ENCODE measurements at regions not wholly inside any gene's neighbourhood (a gene's known extent, or its start where the extent isn't known, plus 50 kb on each side); places are given as distances from the start of the nearest gene placed in this dataset.

DNA sequence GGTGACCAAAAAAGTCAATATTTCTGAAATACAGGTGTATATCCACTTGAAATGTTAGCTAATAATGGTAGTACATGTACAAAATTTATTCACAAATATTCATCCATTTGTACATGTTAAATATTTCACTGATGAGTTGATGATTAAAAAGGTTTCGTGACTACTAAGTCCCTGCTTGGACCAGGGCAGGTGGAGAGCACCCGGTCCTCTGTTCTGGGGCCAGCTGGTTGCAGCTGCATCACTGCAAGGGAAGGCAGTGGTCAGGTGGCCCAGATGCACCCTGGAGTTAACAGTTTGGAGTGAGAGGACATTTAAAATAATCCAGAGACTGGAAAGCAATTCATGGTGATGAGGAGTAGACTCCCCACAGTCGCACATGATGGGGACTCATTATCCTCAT is 141.2 kb downstream of the ZBTB18 start:
- no peaks in the 10 kb centered on the region for H3K4me1 ChIP-seq (ENCODE audit: control insufficient read depth in 5 of 5, insufficient read depth in 5 of 5, low read length in 5 of 5)
- no peak for ATAC-seq (ENCODE audit: insufficient read depth, low FRiP score)
- TF ChIP-seq, protein P1, sequence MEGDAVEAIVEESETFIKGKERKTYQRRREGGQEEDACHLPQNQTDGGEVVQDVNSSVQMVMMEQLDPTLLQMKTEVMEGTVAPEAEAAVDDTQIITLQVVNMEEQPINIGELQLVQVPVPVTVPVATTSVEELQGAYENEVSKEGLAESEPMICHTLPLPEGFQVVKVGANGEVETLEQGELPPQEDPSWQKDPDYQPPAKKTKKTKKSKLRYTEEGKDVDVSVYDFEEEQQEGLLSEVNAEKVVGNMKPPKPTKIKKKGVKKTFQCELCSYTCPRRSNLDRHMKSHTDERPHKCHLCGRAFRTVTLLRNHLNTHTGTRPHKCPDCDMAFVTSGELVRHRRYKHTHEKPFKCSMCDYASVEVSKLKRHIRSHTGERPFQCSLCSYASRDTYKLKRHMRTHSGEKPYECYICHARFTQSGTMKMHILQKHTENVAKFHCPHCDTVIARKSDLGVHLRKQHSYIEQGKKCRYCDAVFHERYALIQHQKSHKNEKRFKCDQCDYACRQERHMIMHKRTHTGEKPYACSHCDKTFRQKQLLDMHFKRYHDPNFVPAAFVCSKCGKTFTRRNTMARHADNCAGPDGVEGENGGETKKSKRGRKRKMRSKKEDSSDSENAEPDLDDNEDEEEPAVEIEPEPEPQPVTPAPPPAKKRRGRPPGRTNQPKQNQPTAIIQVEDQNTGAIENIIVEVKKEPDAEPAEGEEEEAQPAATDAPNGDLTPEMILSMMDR (IDR thresholded peaks at IDR 0.05; ENCODE audit: control extremely low read depth, extremely low read depth) = no peak
- WGBS, 2 donors = 85 to 98% methylated on average over 3 of the region's 3 CpGs
- H3K9me3 ChIP-seq (ENCODE audit: control insufficient read depth in 4 of 4, insufficient read depth in 3 of 4, low read length in 3 of 4) = peaks cover 0 to 3% (median under 1%) of the 10 kb centered on the region in 4 donors
- DNase-seq = no peak
- H3K9ac ChIP-seq (ENCODE audit: insufficient read depth in 1 of 2, low read length in 2 of 2) = no peak overlapping the region
- H3K27me3 ChIP-seq (ENCODE audit: control insufficient read depth in 3 of 3, insufficient read depth in 3 of 3, low read length in 2 of 3) = no peaks in the 10 kb centered on the region
- no peak overlapping the region for H3K27ac ChIP-seq (ENCODE audit: low read depth in 1 of 2, low read length in 1 of 2)
- no peak overlapping the region for H3K4me3 ChIP-seq
- H3K36me3 ChIP-seq (ENCODE audit: control insufficient read depth in 4 of 4, insufficient read depth in 4 of 4, low read length in 4 of 4) = no peaks in the 10 kb centered on the region

DNA sequence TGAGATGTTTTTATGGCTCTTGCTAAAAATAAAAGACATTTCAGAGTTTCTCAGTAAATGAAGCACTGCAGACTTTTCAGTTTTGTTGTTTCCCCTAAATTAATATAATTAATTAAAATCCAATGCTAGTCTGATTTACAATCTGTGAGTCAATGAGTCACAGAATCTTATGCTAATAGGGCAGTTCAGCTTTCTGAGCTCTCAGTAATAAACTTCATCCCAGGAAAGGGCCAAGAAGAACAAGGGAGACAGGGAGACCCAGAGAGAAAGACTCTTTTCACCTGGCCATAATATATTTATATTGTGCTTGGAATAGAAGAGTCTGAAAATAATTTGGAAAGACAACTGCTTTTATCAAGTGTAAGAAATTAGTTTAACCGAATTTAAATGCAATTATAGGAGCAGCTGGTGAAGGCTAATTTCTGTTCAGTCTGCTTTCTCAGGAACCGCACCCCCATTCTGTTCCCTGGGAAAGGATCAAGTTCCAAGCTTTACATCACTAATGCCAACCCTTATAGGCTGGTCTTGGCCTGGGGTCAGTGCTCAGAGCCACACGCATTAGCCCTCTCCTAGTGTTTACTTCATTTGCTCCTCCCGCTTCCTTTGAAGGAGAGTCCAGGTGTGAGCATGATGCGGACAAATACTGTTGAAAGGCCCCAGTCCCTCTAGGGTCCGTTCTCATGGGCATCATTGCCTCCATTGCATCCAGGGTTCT is 145.6 kb downstream of the ZBTB18 start:
- DNase-seq (no peak), ATAC-seq (ENCODE audit: insufficient read depth, low FRiP score) (no peak)
- peaks cover 0 to 2% (median 0%) of the 10 kb centered on the region in 4 donors for H3K9me3 ChIP-seq (ENCODE audit: control insufficient read depth in 4 of 4, insufficient read depth in 3 of 4, low read length in 3 of 4)
- TF ChIP-seq, protein P1 (IDR thresholded peaks at IDR 0.05; ENCODE audit: control extremely low read depth, extremely low read depth) = no peak
- H3K9ac ChIP-seq (ENCODE audit: insufficient read depth in 1 of 2, low read length in 2 of 2) = no peak overlapping the region
- H3K27me3 ChIP-seq (ENCODE audit: control insufficient read depth in 3 of 3, insufficient read depth in 3 of 3, low read length in 2 of 3) = no peaks in the 10 kb centered on the region
- H3K4me3 ChIP-seq = no peak overlapping the region
- no peak overlapping the region for H3K27ac ChIP-seq (ENCODE audit: low read depth in 1 of 2, low read length in 1 of 2)
- H3K4me1 ChIP-seq (ENCODE audit: control insufficient read depth in 5 of 5, insufficient read depth in 5 of 5, low read length in 5 of 5) = peaks cover 0 to 4% (median 0%) of the 10 kb centered on the region in 5 donors
- H3K36me3 ChIP-seq (ENCODE audit: control insufficient read depth in 4 of 4, insufficient read depth in 4 of 4, low read length in 4 of 4) = no peaks in the 10 kb centered on the region
- 94 to 96% methylated on average over 6 of the region's 6 CpGs for WGBS, 2 donors

DNA sequence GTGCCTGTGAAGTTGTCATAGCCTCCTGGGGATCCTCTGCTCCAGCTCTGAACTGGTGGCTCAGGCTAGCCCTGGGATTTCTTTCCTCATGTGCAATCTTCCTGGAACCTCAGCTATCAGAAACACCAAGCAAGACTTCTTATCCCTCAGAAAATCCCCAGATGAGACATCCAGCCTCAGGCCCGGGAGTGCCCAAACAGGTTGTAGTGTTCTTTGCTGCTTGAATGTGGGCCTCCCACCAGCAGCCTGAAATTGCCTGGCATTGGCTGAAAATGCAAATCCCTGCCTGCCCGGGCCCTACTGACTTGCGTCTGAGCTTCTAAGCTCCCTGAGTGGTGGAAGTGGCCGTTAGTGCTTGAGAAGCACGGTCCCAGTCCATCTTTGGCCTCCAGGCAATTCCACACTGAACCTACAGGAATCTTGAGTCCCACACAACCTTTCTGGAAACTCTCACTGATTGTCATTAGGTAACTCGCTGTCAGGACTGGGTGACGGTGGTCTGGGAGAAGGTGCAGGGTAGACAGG is 146.8 kb downstream of the ZBTB18 start:
- TF ChIP-seq, protein P1 (IDR thresholded peaks at IDR 0.05; ENCODE audit: control extremely low read depth, extremely low read depth) = no peak
- no peaks in the 10 kb centered on the region for H3K27me3 ChIP-seq (ENCODE audit: control insufficient read depth in 3 of 3, insufficient read depth in 3 of 3, low read length in 2 of 3)
- 89 to 94% methylated on average over 7 of the region's 7 CpGs for WGBS, 2 donors
- no peak overlapping the region for H3K27ac ChIP-seq (ENCODE audit: low read depth in 1 of 2, low read length in 1 of 2)
- H3K9ac ChIP-seq (ENCODE audit: insufficient read depth in 1 of 2, low read length in 2 of 2) = no peak overlapping the region
- H3K4me3 ChIP-seq = no peak overlapping the region
- H3K4me1 ChIP-seq (ENCODE audit: control insufficient read depth in 5 of 5, insufficient read depth in 5 of 5, low read length in 5 of 5) = peaks cover 0 to 4% (median 0%) of the 10 kb centered on the region in 5 donors
- ATAC-seq (ENCODE audit: insufficient read depth, low FRiP score) = no peak
- DNase-seq = no peak
- peaks cover 0 to 2% (median 0%) of the 10 kb centered on the region in 4 donors for H3K9me3 ChIP-seq (ENCODE audit: control insufficient read depth in 4 of 4, insufficient read depth in 3 of 4, low read length in 3 of 4)
- H3K36me3 ChIP-seq (ENCODE audit: control insufficient read depth in 4 of 4, insufficient read depth in 4 of 4, low read length in 4 of 4) = no peaks in the 10 kb centered on the region

Measured in lung (tissue), 11 donors.